Mesendoderm (in vitro differentiated cells): ENCODE measurements at regions not wholly inside any gene's neighbourhood (a gene's known extent, or its start where the extent isn't known, plus 50 kb on each side); places are given as distances from the start of the nearest gene placed in this dataset.

Experiments
- DNase-seq: peaks from one replicate; pipeline ENCODE4 v3.0.0; 2013
- H2AK5ac ChIP-seq: 2 replicates; pipeline ENCODE4 v1.6.1; 2013; ENCODE audit warnings: low read length, inconsistent platforms
- H2BK120ac ChIP-seq: 2 replicates; pipeline ENCODE4 v1.6.1; 2013; ENCODE audit warnings: low read depth, mild to moderate bottlenecking, low read length, moderate library complexity, mixed read lengths
- H2BK15ac ChIP-seq: replicated peaks from 2 replicates; pipeline ENCODE4 v1.6.1; 2013; ENCODE audit warnings: low read depth, mild to moderate bottlenecking, moderate library complexity
- H2BK5ac ChIP-seq: 2 replicates; pipeline ENCODE4 v1.6.1; 2013; ENCODE audit warnings: low read length, inconsistent platforms
- H3K18ac ChIP-seq: 2 replicates; pipeline ENCODE4 v1.6.1; 2013; ENCODE audit warnings: mild to moderate bottlenecking, low read length, mixed read lengths
- H3K23ac ChIP-seq: one replicate; pipeline ENCODE4 v1.6.1; 2013; ENCODE audit warnings: low read length
- H3K27ac ChIP-seq: 2 replicates; pipeline ENCODE4 v1.5.1; 2013; ENCODE audit warnings: low read depth, mild to moderate bottlenecking, inconsistent platforms, low read length, moderate library complexity
- H3K27me3 ChIP-seq: 2 replicates; pipeline ENCODE4 v1.6.1; 2013; ENCODE audit warnings: low read length, control low read depth, mild to moderate bottlenecking, inconsistent platforms; ENCODE audit not compliant: insufficient read depth, poor library complexity
- H3K36me3 ChIP-seq: 2 replicates; pipeline ENCODE4 v1.6.1; 2013; ENCODE audit warnings: low read length, inconsistent platforms; ENCODE audit not compliant: control insufficient read depth, insufficient read depth
- H3K4ac ChIP-seq: one replicate; pipeline ENCODE4 v1.6.1; 2013; ENCODE audit warnings: low read depth, mild to moderate bottlenecking, low read length, moderate library complexity
- H3K4me1 ChIP-seq: 2 replicates; pipeline ENCODE4 v1.6.1; 2013; ENCODE audit warnings: low read depth, low read length, inconsistent platforms; ENCODE audit not compliant: control insufficient read depth
- H3K4me2 ChIP-seq: 2 replicates; pipeline ENCODE4 v1.6.1; 2013; ENCODE audit warnings: low read length
- H3K4me3 ChIP-seq: 2 replicates; pipeline ENCODE4 v1.5.1; 2013; ENCODE audit warnings: mild to moderate bottlenecking, low read length
- H3K56ac ChIP-seq: one replicate; pipeline ENCODE4 v1.6.1; 2013; ENCODE audit warnings: low read length
- H3K79me1 ChIP-seq: 2 replicates; pipeline ENCODE4 v1.6.1; 2013; ENCODE audit warnings: low read length, inconsistent platforms
- H3K79me2 ChIP-seq: 2 replicates; pipeline ENCODE4 v1.6.1; 2013; ENCODE audit warnings: mild to moderate bottlenecking, low read length; ENCODE audit not compliant: control insufficient read depth, insufficient read depth
- H3K9ac ChIP-seq: 2 replicates; pipeline ENCODE4 v1.6.1; 2013; ENCODE audit warnings: low read length, inconsistent platforms
- H4K5ac ChIP-seq: one replicate; pipeline ENCODE4 v1.6.1; 2013; ENCODE audit warnings: low read length
- H4K8ac ChIP-seq: one replicate; pipeline ENCODE4 v1.6.1; 2013; ENCODE audit warnings: low read depth, mild to moderate bottlenecking, control low read depth, low read length, moderate library complexity
- WGBS: extraction: QIAGEN DNeasy Blood & Tissue Kit; methylation state at CpG from one replicate; pipeline ENCODE4 v1.1.7; 2013; ENCODE audit warnings: low lambda C conversion rate, missing lambda C conversion rate; ENCODE audit not compliant: insufficient coverage; ENCODE audit errors: extremely low coverage; 5-methylcytosine and 5-hydroxymethylcytosine counted together

DNA sequence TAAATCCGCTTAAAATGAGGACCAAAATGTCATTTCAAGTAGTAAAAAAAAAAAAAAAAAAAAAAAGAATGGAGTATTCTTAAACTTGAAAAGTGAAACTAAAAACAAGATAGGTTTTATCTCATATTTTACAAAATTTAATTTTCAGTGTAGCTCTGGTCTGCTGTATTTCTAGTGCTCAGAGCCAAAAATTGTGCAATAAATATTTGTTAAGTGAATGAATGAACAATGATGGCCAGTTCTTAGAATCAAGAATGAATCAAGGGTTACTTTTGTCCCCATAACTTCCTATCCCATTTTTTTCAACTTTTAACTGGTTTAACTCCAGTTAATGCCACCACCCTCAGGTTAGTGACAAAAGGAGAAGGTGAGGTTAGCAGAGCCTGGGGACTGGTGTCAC lies 214.4 kb downstream of the ABHD5 start:
- Histone ChIP-seq H3K4me1 (no peaks in the 10 kb centered on the region), H3K79me2 (no peaks in the 10 kb centered on the region), H3K4me3 (no peak overlapping the region), H2BK120ac (no peak overlapping the region), H4K5ac (no peak overlapping the region), H2AK5ac (no peak overlapping the region), H3K4ac (no peak overlapping the region), H3K79me1 (no peaks in the 10 kb centered on the region), H3K56ac (no peak overlapping the region), H4K8ac (no peak overlapping the region), H3K9ac (no peak overlapping the region), H3K23ac (no peak overlapping the region), H2BK15ac (no peak overlapping the region), H3K27me3 (no peaks in the 10 kb centered on the region), H3K36me3 (no peaks in the 10 kb centered on the region), H2BK5ac (no peak overlapping the region), H3K18ac (no peak overlapping the region), H3K27ac (no peak overlapping the region), H3K4me2 (no peak overlapping the region)
- DNase-seq, result no peak
- no CpG with 5 or more reads among the region's 1 CpG for WGBS

GRCh38 chr3:43906849-43907507 lies 216.2 kb downstream of the ABHD5 start:
- no peak for DNase-seq
- H3K4me1 ChIP-seq, result no peaks in the 10 kb centered on the region
- no peaks in the 10 kb centered on the region for H3K79me1 ChIP-seq

DNA sequence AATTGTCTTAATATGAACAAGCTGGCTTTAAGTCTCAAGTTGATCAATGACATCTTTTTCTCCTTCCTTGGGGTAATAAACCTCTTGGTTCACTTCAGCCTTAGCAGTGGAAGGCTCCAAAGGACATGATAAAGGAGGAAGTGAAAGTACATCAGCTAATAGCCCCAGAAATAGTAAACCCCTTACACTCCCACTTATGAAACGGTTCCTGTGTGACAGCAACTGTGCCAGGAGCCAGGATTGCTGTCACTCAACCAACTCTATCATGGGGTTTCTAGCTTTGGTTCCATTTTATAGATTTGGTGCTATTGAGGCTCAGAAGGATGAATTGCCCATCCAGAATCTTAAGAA lies 216.7 kb downstream of the ABHD5 start:
- H4K8ac ChIP-seq, result no peak overlapping the region
- H3K4me3 ChIP-seq, result no peak overlapping the region
- no peaks in the 10 kb centered on the region for H3K4me1 ChIP-seq
- no peaks in the 10 kb centered on the region for H3K27me3 ChIP-seq
- no peak overlapping the region for H2BK5ac ChIP-seq
- H3K9ac ChIP-seq, result no peak overlapping the region
- H4K5ac ChIP-seq, result no peak overlapping the region
- no peak overlapping the region for H3K56ac ChIP-seq
- DNase-seq, result no peak
- H2AK5ac ChIP-seq, result no peak overlapping the region
- no CpG with 5 or more reads among the region's 1 CpG for WGBS
- H3K4ac ChIP-seq, result no peak overlapping the region
- no peaks in the 10 kb centered on the region for H3K79me1 ChIP-seq
- H3K23ac ChIP-seq, result no peak overlapping the region
- no peak overlapping the region for H3K27ac ChIP-seq
- H3K79me2 ChIP-seq, result no peaks in the 10 kb centered on the region
- no peak overlapping the region for H3K18ac ChIP-seq
- H3K4me2 ChIP-seq, result no peak overlapping the region
- H2BK15ac ChIP-seq, result no peak overlapping the region
- no peaks in the 10 kb centered on the region for H3K36me3 ChIP-seq
- no peak overlapping the region for H2BK120ac ChIP-seq

More at GRCh38 chr3:43906849-43907507, 216.2 kb downstream of the ABHD5 start:
- Histone ChIP-seq H3K18ac (no peak overlapping the region), H3K4me2 (no peak overlapping the region), H4K8ac (no peak overlapping the region), H3K27ac (no peak overlapping the region), H3K4ac (no peak overlapping the region), H2AK5ac (no peak overlapping the region), H3K27me3 (no peaks in the 10 kb centered on the region), H3K4me3 (no peak overlapping the region), H3K79me2 (no peaks in the 10 kb centered on the region), H3K36me3 (no peaks in the 10 kb centered on the region), H2BK15ac (no peak overlapping the region), H2BK5ac (no peak overlapping the region), H3K56ac (no peak overlapping the region), H4K5ac (no peak overlapping the region), H3K23ac (no peak overlapping the region), H3K9ac (no peak overlapping the region), H2BK120ac (no peak overlapping the region)
- WGBS, result no CpG with 5 or more reads among the region's 8 CpGs

GRCh38 chr3:43908456-43908855 lies 217.7 kb downstream of the ABHD5 start:
- no peaks in the 10 kb centered on the region for H3K36me3 ChIP-seq
- no peak overlapping the region for H2AK5ac ChIP-seq
- no peak overlapping the region for H4K8ac ChIP-seq
- H4K5ac ChIP-seq, result no peak overlapping the region
- no peaks in the 10 kb centered on the region for H3K79me1 ChIP-seq
- H3K4me2 ChIP-seq, result no peak overlapping the region
- H2BK5ac ChIP-seq, result no peak overlapping the region
- no CpG with 5 or more reads among the region's 5 CpGs for whole genome bisulfite sequencing
- H3K18ac ChIP-seq, result no peak overlapping the region
- no peaks in the 10 kb centered on the region for H3K4me1 ChIP-seq
- no peak overlapping the region for H3K56ac ChIP-seq
- no peak overlapping the region for H2BK120ac ChIP-seq
- H3K9ac ChIP-seq, result no peak overlapping the region
- no peak overlapping the region for H2BK15ac ChIP-seq
- no peak overlapping the region for H3K4me3 ChIP-seq
- no peak overlapping the region for H3K4ac ChIP-seq
- H3K27ac ChIP-seq, result no peak overlapping the region
- H3K23ac ChIP-seq, result no peak overlapping the region
- H3K79me2 ChIP-seq, result no peaks in the 10 kb centered on the region
- H3K27me3 ChIP-seq, result no peaks in the 10 kb centered on the region
- no peak for DNase-seq

- Histone ChIP-seq H3K36me3 (no peaks in the 10 kb centered on the region), H3K4me1 (no peaks in the 10 kb centered on the region), H3K23ac (no peak overlapping the region), H3K9ac (no peak overlapping the region), H4K5ac (no peak overlapping the region), H3K79me1 (no peaks in the 10 kb centered on the region), H3K79me2 (no peaks in the 10 kb centered on the region), H2AK5ac (no peak overlapping the region), H4K8ac (no peak overlapping the region), H2BK5ac (no peak overlapping the region), H3K4me2 (no peak overlapping the region), H3K18ac (no peak overlapping the region), H3K27me3 (no peaks in the 10 kb centered on the region), H3K27ac (no peak overlapping the region), H2BK120ac (no peak overlapping the region), H3K4ac (no peak overlapping the region), H3K56ac (no peak overlapping the region), H3K4me3 (no peak overlapping the region), H2BK15ac (no peak overlapping the region)
- WGBS, result no CpG with 5 or more reads among the region's 3 CpGs
- DNase-seq, result no peak
Observed at GRCh38 chr3:43909149-43909548, 218.4 kb downstream of the ABHD5 start.

GRCh38 chr3:43910750-43911149 lies 220.0 kb downstream of the ABHD5 start:
- Histone ChIP-seq H3K18ac (no peak overlapping the region), H2BK15ac (no peak overlapping the region), H3K4me3 (no peak overlapping the region), H4K5ac (no peak overlapping the region), H4K8ac (no peak overlapping the region), H2AK5ac (no peak overlapping the region), H3K23ac (no peak overlapping the region), H3K79me2 (no peaks in the 10 kb centered on the region), H3K4ac (no peak overlapping the region), H2BK120ac (no peak overlapping the region), H3K27me3 (no peaks in the 10 kb centered on the region), H2BK5ac (no peak overlapping the region), H3K4me2 (no peak overlapping the region), H3K9ac (no peak overlapping the region), H3K79me1 (no peaks in the 10 kb centered on the region), H3K56ac (no peak overlapping the region), H3K36me3 (no peaks in the 10 kb centered on the region), H3K4me1 (no peaks in the 10 kb centered on the region), H3K27ac (no peak overlapping the region)
- no peak for DNase-seq
- WGBS, result no CpG with 5 or more reads among the region's 2 CpGs
